ENCODE measurements at regions not wholly inside any gene's neighbourhood (a gene's known extent, or its start where the extent isn't known, plus 50 kb on each side); places are given as distances from the start of the nearest gene placed in this dataset.

DNA sequence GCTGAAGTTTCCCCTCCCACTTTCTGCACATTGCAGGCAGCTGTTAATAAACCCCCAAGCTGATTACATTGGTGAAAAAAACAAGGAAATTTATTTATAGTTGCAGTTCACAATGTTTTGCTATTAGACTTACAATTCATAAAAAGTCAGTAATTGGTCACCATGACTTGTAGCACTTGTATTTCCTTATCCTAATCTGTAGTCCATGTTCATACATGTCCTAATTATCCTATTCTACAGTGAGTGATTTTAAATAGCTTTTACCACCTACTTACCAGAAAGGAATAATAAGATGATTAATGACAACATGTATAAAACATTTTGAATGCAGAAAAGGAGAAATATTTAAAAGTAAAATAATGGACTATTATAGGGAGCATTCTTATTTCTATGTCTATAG, 760.0 kb upstream of the RIOK2 start:
- no peak for TF ChIP-seq SIRT6 (IDR thresholded peaks at IDR 0.05; ENCODE audit: low read length)
- TF ChIP-seq, protein P1, sequence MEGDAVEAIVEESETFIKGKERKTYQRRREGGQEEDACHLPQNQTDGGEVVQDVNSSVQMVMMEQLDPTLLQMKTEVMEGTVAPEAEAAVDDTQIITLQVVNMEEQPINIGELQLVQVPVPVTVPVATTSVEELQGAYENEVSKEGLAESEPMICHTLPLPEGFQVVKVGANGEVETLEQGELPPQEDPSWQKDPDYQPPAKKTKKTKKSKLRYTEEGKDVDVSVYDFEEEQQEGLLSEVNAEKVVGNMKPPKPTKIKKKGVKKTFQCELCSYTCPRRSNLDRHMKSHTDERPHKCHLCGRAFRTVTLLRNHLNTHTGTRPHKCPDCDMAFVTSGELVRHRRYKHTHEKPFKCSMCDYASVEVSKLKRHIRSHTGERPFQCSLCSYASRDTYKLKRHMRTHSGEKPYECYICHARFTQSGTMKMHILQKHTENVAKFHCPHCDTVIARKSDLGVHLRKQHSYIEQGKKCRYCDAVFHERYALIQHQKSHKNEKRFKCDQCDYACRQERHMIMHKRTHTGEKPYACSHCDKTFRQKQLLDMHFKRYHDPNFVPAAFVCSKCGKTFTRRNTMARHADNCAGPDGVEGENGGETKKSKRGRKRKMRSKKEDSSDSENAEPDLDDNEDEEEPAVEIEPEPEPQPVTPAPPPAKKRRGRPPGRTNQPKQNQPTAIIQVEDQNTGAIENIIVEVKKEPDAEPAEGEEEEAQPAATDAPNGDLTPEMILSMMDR (IDR thresholded peaks at IDR 0.05; ENCODE audit: control extremely low read depth in 1 of 3, insufficient read depth in 1 of 3, low read depth in 1 of 3, low read length in 3 of 3), result no peak
- no peak for TF ChIP-seq RNF2 (IDR thresholded peaks at IDR 0.05; ENCODE audit: borderline replicate concordance, low read depth, low read length, missing control alignments, poor library complexity, severe bottlenecking)
- no peak for TF ChIP-seq NANOG (IDR thresholded peaks at IDR 0.05; ENCODE audit: insufficient read depth, low read depth, low read length, poor library complexity, severe bottlenecking)
- no peak for TF ChIP-seq YY1 (IDR thresholded peaks at IDR 0.05; ENCODE audit: low read depth, low read length)
- TF ChIP-seq HDAC6 (IDR thresholded peaks at IDR 0.05; ENCODE audit: low read depth, low read length), result no peak
- no peak for TF ChIP-seq CHD2 (IDR thresholded peaks at IDR 0.05; ENCODE audit: low read length)
- TF ChIP-seq CHD1 (IDR thresholded peaks at IDR 0.05; ENCODE audit: low read depth, low read length), result no peak
- TF ChIP-seq KDM1A (IDR thresholded peaks at IDR 0.05; ENCODE audit: borderline replicate concordance, low read length), result no peak
- no peak for TF ChIP-seq KDM4A (IDR thresholded peaks at IDR 0.05; ENCODE audit: low read depth, low read length, severe bottlenecking)
- no peak for TF ChIP-seq RAD21 (IDR thresholded peaks at IDR 0.05 in 1 of 2, conservative IDR thresholded peaks at IDR 0.05 in 1 of 2; ENCODE audit: low read depth in 2 of 2, low read length in 2 of 2)
- Histone ChIP-seq H2BK15ac (ENCODE audit: low read length) (no peak overlapping the region), H2BK5ac (ENCODE audit: low read depth, low read length) (no peak overlapping the region), H3K27ac (ENCODE audit: low read depth, low read length) (no peak overlapping the region), H4K20me1 (replicated peaks in 1 of 2; ENCODE audit: control insufficient read depth in 1 of 2, insufficient read depth in 2 of 2, low read length in 2 of 2) (no peaks in the 10 kb centered on the region), H4K5ac (ENCODE audit: insufficient read length, low read depth, low read length) (no peak overlapping the region), H3K23ac (ENCODE audit: insufficient read length) (no peak overlapping the region), H3K79me2 (ENCODE audit: control insufficient read depth in 1 of 2, insufficient read depth in 2 of 2, low read length in 2 of 2) (no peaks in the 10 kb centered on the region), H2AFZ (ENCODE audit: low read length) (no peak overlapping the region), H2BK12ac (ENCODE audit: low read depth, low read length) (no peak overlapping the region), H4K8ac (ENCODE audit: extremely low read depth, insufficient read depth, low read length) (no peak overlapping the region), H3K27me3 (replicated peaks in 1 of 4; ENCODE audit: control insufficient read depth in 3 of 4, extremely low read depth in 1 of 4, insufficient read depth in 3 of 4, low read length in 3 of 4) (no peaks in the 10 kb centered on the region), H3K18ac (ENCODE audit: extremely low read depth, low read length) (no peak overlapping the region), H3K23me2 (ENCODE audit: low read depth, low read length) (no peaks in the 10 kb centered on the region), H3K36me3 (ENCODE audit: control insufficient read depth in 2 of 4, insufficient read depth in 4 of 4, low read length in 3 of 4) (no peaks in the 10 kb centered on the region), H3K9me3 (ENCODE audit: insufficient read depth in 2 of 2, low read depth in 1 of 2, low read length in 1 of 2) (peaks cover 0 to 3% of the 10 kb centered on the region in 2 experiments; a peak in 1 of 4 replicates), H3K4me1 (replicated peaks in 1 of 4; ENCODE audit: control insufficient read depth in 3 of 4, insufficient read depth in 4 of 4, low read length in 3 of 4) (no peaks in the 10 kb centered on the region), H3K4ac (replicated peaks; ENCODE audit: insufficient read length, low read depth, low read length) (no peak overlapping the region), H3K56ac (replicated peaks; ENCODE audit: insufficient read length, low read depth, low read length) (no peak overlapping the region), H3K4me3 (ENCODE audit: extremely low read depth in 1 of 4, insufficient read depth in 2 of 4, low read depth in 3 of 4, low read length in 4 of 4) (no peak overlapping the region), H3K79me1 (ENCODE audit: low read depth, low read length) (no peaks in the 10 kb centered on the region), H3K14ac (ENCODE audit: insufficient read length) (no peak overlapping the region), H2AK5ac (ENCODE audit: low read depth, low read length) (no peak overlapping the region), H2BK120ac (replicated peaks; ENCODE audit: low read depth, low read length) (no peak overlapping the region), H3K4me2 (ENCODE audit: insufficient read depth in 1 of 2, low read depth in 2 of 2, low read length in 2 of 2) (no peak overlapping the region), H3K9ac (replicated peaks in 1 of 4; ENCODE audit: extremely low read depth in 1 of 4, low read depth in 3 of 4, low read length in 3 of 4) (no peak overlapping the region), H4K91ac (replicated peaks; ENCODE audit: insufficient read length, low read length) (no peak overlapping the region), H2BK20ac (ENCODE audit: low read length) (no peak overlapping the region)
- DNase-seq (ENCODE audit: low read depth in 1 of 2, low spot score in 2 of 2), result no peak
- ChIA-PET CTCF (ENCODE audit: partially characterized antibody) (no interaction called here), POLR2A (ENCODE audit: partially characterized antibody) (no interaction called here)
- FAIRE-seq, result no peak

Data from H1 (cell line).